Spleen (tissue), 7 donors: ENCODE measurements at regions not wholly inside any gene's neighbourhood (a gene's known extent, or its start where the extent isn't known, plus 50 kb on each side); places are given as distances from the start of the nearest gene placed in this dataset.

Experiments
- CTCF ChIP-seq, 11 experiments: fragments of 200-600 bp in 7 of 11; fragments of 450-650 bp in 4 of 11; sonication (generic) in 4 of 11; IDR thresholded peaks in 8 of 11; conservative IDR thresholded peaks in 3 of 11; 1 replicate in 7 of 11; 2 replicates in 4 of 11; pipeline versions ENCODE4 v1.4.0 to v1.8.0; 2016 to 2021; ENCODE audit warnings: antibody characterized with exemption in 11 of 11, inconsistent platforms in 4 of 11, mild to moderate bottlenecking in 1 of 11
- POLR2A ChIP-seq, 3 donors: fragments of 450-650 bp; IDR thresholded peaks; one replicate each; pipeline ENCODE4 v1.5.1; 2017; ENCODE audit warnings: antibody characterized with exemption in 3 of 3, mild to moderate bottlenecking in 1 of 3
- POLR2AphosphoS5 ChIP-seq, 3 donors: sonication (generic); formaldehyde crosslinking; IDR thresholded peaks; one replicate each; pipeline ENCODE4 v1.5.1; 2017; ENCODE audit warnings: antibody characterized with exemption in 3 of 3
- donor health status: DM: no; HTN: no; CAD: no; lungs with moderate emphysema.
- donor health status: DM: no; HTN: no; CAD: no.
- donor health status: DM: no; HTN: no; CAD: no.

- TF ChIP-seq CTCF (IDR thresholded peaks at IDR 0.05 in 8 of 11, conservative IDR thresholded peaks at IDR 0.05 in 3 of 11) (no peak), POLR2AphosphoS5 (IDR thresholded peaks at IDR 0.05) (no peak), POLR2A (IDR thresholded peaks at IDR 0.05) (no peak)
Measured at GRCh38 chr3:94221829-94222228, 159.0 kb downstream of the NSUN3 start.
